Activated CD4-positive, alpha-beta memory T cell treated with anti-CD3 and anti-CD28 coated beads for 36 hours (primary cell): ENCODE measurements at regions not wholly inside any gene's neighbourhood (a gene's known extent, or its start where the extent isn't known, plus 50 kb on each side); places are given as distances from the start of the nearest gene placed in this dataset.
A peak's percentile ranks its signal among the peaks of the same experiment; 100 is the strongest.

ENCODE experiments used
- CTCF ChIA-PET: fragments of 350-600 bp; sonication (Branson Sonifier 250); formaldehyde crosslinking; loops from one replicate; lab custom pipeline; 2021; ENCODE audit warnings: antibody characterized with exemption, inconsistent platforms; lab: Charles Lee
- POLR2A ChIA-PET: fragments of 350-600 bp; sonication (Branson Sonifier 250); formaldehyde crosslinking; loops from one replicate; lab custom pipeline; 2021; ENCODE audit warnings: antibody characterized with exemption; lab: Charles Lee
- DNase-seq: peaks from one replicate; pipeline ENCODE4 v3.0.0-alpha.2; 2020
- H3K27ac Mint-ChIP-seq: one replicate; pipeline ENCODE4 v1.8.0; 2021; ENCODE audit warnings: mixed read lengths
- H3K27me3 Mint-ChIP-seq: one replicate; pipeline ENCODE4 v1.8.0; 2021; ENCODE audit warnings: mixed read lengths
- H3K36me3 Mint-ChIP-seq: one replicate; pipeline ENCODE4 v1.8.0; 2021; ENCODE audit warnings: mixed read lengths
- H3K4me1 Mint-ChIP-seq: one replicate; pipeline ENCODE4 v1.8.0; 2021; ENCODE audit warnings: low read depth, mixed read lengths
- H3K4me3 Mint-ChIP-seq: one replicate; pipeline ENCODE4 v1.8.0; 2021; ENCODE audit warnings: mild to moderate bottlenecking, mixed read lengths
- H3K9me3 Mint-ChIP-seq: one replicate; pipeline ENCODE4 v1.8.0; 2021; ENCODE audit warnings: mixed read lengths
- intact Hi-C: fragments of 100-400 bp; cut with micrococcal nuclease; formaldehyde crosslinking; loops from one replicate; pipeline ENCODE4 v1.15.1; 2023

DNA sequence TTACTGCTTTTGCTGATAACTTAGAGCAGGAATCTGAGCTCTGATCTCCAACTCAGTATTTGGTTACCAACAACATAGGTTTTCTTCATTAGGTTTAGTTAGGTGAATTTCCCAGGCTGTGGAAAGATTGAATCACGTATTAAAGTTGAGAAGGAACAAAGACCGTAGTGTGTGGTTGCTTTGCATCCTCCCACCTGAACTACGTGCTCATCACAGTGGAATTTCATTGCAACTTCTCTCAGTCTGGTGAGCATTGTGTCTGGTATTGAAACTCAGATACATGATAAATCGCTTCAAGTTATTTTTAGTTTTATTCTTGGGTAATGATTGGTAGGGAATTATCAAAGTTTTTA lies 139.4 kb upstream of the AKR1E2 start:
- Mint-ChIP-seq H3K36me3 (no peaks in the 10 kb centered on the region), H3K9me3 (no peaks in the 10 kb centered on the region), H3K27ac (no peak overlapping the region), H3K27me3 (no peaks in the 10 kb centered on the region), H3K4me1 (peaks cover 36% of the 10 kb centered on the region), H3K4me3 (no peak overlapping the region)
- peak; percentile 43 for DNase-seq
- CTCF ChIA-PET: no interaction called here
- POLR2A ChIA-PET: interaction anchor here (1.1 to 1.4 kb wide), 2 partner anchors 9 to 34 kb away, joined by 3 to 4 read pairs; no protein-coding TSS in a partner anchor
- intact Hi-C loops: loop anchor here (1.0 kb wide), 1 partner anchor 34 kb away; no protein-coding TSS in a partner anchor

DNA sequence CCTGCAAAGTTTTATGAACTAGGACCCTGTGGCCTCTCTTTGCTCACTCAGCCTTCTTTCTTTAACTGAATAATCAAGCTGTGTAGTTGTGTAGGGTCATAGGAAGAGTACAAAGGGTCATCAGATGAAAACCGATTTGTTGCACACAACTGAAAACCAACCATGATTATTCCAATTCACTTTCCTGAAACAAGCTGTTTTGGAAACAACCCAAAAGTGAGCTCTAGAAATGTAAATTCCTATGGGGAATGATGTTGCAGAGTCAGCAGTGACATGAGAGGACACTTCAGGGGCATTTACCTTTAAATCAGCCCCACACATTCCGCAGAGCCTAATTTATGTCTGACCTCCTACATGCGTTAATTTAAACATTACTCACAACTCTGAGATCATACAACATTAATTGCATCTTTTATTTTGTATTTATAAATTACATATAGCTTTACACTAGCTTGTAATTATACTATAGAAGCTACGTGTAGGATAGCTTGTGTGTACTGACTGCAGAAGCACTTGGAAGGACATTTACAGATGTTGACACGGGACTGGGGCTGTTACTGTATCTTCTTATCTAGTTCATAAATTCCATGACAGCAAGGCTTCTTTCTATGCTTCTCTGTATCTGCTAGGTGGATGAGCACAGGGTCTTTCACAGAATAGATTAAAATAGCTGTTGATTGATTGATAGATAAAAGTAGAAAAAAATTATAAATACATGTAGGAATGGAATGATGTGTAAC lies 139.9 kb upstream of the AKR1E2 start:
- Mint-ChIP-seq H3K4me3 (no peak overlapping the region), H3K27me3 (no peaks in the 10 kb centered on the region), H3K9me3 (no peaks in the 10 kb centered on the region), H3K36me3 (no peaks in the 10 kb centered on the region), H3K4me1 (peaks cover 36% of the 10 kb centered on the region), H3K27ac (no peak overlapping the region)
- DNase-seq: no peak
- ChIA-PET POLR2A (interaction anchor here (1.1 to 1.4 kb wide), 2 partner anchors 9 to 34 kb away, joined by 3 to 4 read pairs; no protein-coding TSS in a partner anchor), CTCF (interaction anchor here (0.7 kb wide), 1 partner anchor 1488 kb away, joined by 3 read pairs; no protein-coding TSS in a partner anchor)
- intact Hi-C loops: loop anchor here (1.0 kb wide), 1 partner anchor 34 kb away; no protein-coding TSS in a partner anchor

DNA sequence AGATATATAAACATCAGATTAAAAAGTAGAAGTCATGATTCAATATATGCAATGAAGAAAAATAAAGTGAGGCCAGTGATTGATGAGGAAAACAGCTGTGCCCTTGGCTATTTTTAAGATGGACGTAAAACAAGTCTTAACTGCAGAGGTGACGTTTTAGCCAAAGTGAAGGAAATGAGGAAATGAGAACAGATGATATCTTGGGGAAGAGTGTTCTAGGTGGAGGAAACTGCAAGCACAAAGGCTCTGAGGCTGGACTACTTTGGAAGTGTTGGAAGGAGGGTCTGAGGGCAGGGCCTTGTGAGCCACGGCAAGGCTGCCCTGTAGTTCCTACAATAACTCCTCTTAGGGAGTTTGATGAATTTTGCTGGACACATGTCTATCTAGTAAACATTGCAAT lies 140.5 kb upstream of the AKR1E2 start:
- Mint-ChIP-seq H3K4me3 (no peak overlapping the region), H3K27ac (no peak overlapping the region)

DNA sequence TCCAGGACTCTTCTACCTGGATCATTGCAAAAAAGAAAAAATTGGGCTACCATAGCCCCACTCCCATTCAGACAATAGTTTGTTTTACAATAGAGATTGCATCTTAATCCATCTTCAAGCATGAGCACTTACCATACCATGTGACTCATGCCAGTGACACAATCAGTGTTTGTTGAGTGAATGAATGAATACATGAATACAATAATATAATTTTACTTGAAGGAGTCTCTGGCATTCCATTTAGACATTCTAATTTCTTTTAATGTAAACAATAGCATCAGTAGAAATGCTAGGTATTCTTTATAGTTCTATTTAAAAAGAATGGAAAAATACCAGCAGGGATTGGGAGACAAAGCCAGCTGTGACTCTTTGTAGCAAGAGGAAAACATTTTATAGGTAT lies 141.6 kb upstream of the AKR1E2 start:
- ChIA-PET POLR2A (no interaction called here), CTCF (no interaction called here)
- no peak for DNase-seq
- H3K36me3 Mint-ChIP-seq: no peaks in the 10 kb centered on the region
- intact Hi-C loops: no loop called here
- H3K4me3 Mint-ChIP-seq: no peak overlapping the region
- H3K27ac Mint-ChIP-seq: no peak overlapping the region
- peaks cover 36% of the 10 kb centered on the region for H3K4me1 Mint-ChIP-seq
- H3K9me3 Mint-ChIP-seq: no peaks in the 10 kb centered on the region
- no peaks in the 10 kb centered on the region for H3K27me3 Mint-ChIP-seq

More for the DNA sequence above, 140.5 kb upstream of the AKR1E2 start:
- Mint-ChIP-seq H3K27me3 (no peaks in the 10 kb centered on the region), H3K36me3 (no peaks in the 10 kb centered on the region), H3K4me1 (peaks cover 36% of the 10 kb centered on the region), H3K9me3 (no peaks in the 10 kb centered on the region)
- intact Hi-C loops: no loop called here
- ChIA-PET POLR2A (interaction anchor here (1.4 kb wide), 1 partner anchor 33 kb away, joined by 4 read pairs; no protein-coding TSS in a partner anchor), CTCF (interaction anchor here (0.7 kb wide), 1 partner anchor 1488 kb away, joined by 3 read pairs; no protein-coding TSS in a partner anchor)
- DNase-seq: no peak

DNA sequence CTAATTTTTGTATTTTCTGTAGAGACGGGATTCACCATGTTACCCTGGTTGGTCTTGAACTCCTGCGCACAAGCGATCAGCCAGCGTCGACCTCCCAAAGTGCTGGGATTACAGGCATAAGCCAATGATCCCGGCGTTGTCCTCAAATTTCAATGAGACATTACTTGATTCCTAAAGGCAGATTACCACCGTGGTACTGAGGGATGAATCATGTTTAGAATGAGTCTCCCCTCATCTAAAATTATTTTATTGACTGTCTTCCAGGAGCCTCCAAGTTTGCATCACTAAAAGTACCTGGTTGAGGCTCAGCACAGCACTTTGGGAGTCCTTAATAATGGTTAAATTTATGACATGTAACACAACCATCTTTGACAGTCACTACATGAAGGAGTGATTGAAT lies 142.2 kb upstream of the AKR1E2 start:
- POLR2A ChIA-PET: no interaction called here
- no peaks in the 10 kb centered on the region for H3K27me3 Mint-ChIP-seq
- intact Hi-C loops: no loop called here

DNA sequence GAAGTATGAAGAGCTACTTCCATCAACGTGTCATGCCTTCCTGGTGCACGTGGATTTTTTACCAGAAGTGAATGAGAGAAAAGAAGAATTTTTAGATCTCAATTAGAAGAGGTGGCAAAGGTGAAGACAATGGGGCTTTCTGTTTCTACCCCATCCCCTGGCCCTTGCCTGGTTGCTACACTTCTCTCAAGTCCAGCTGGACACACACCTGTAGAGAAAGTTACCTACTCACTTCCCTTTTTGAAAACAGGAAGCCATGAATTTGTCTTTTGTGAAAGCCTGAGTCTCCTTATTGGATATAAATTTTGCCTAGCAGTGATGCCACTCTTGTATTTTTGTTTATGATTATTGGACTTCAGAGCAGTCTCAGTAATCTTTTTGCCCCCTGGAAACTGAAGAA lies 142.9 kb upstream of the AKR1E2 start:
- Mint-ChIP-seq H3K27ac (no peak overlapping the region), H3K36me3 (no peaks in the 10 kb centered on the region), H3K4me3 (no peak overlapping the region), H3K4me1 (peaks cover 28% of the 10 kb centered on the region), H3K9me3 (no peaks in the 10 kb centered on the region), H3K27me3 (peaks cover 3% of the 10 kb centered on the region)
- DNase-seq: no peak
- intact Hi-C loops: no loop called here
- POLR2A ChIA-PET: no interaction called here
- CTCF ChIA-PET: no interaction called here

More for the DNA sequence above, 142.2 kb upstream of the AKR1E2 start:
- DNase-seq: no peak
- Mint-ChIP-seq H3K4me3 (no peak overlapping the region), H3K36me3 (no peaks in the 10 kb centered on the region), H3K4me1 (peaks cover 35% of the 10 kb centered on the region), H3K27ac (no peak overlapping the region), H3K9me3 (no peaks in the 10 kb centered on the region)
- CTCF ChIA-PET: no interaction called here

DNA sequence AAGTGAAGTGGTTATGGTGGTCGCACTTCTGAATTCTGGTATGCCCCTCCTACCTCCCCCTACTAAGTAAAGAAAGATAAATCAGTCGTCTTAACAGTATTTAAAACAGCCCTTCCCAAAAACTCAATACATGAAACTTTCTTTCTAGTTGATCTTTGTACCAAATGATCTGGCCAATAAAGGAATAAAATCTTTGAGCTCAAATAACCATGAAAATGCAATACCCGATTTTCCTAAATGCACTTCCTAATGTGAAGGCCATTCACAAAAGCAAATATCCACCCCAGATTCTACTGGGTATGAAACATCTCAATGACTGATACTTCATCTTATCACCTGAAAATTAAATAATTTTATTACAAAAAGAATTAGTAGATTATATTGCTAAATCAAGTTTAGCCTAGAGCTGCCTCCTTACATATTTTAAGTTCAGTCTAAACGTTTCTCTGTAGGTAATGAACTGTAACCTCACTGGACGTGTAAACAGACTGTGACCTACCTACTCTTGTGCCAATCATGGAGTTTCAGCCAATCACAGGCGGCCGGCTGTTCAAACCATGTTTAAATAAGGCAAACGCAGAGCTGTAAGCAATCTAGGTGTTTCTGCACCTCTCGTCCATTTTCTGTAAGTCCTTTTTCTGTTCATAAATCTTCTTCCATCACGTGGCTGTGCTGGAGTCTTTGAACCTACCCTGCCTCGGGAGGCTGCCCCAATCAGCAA lies 146.9 kb upstream of the AKR1E2 start:
- peaks cover 14% of the 10 kb centered on the region for H3K27me3 Mint-ChIP-seq
- no peaks in the 10 kb centered on the region for H3K36me3 Mint-ChIP-seq
- H3K9me3 Mint-ChIP-seq: no peaks in the 10 kb centered on the region
- CTCF ChIA-PET: no interaction called here
- DNase-seq: no peak
- POLR2A ChIA-PET: no interaction called here
- H3K4me3 Mint-ChIP-seq: no peak overlapping the region
- no peak overlapping the region for H3K27ac Mint-ChIP-seq
- intact Hi-C loops: no loop called here
- H3K4me1 Mint-ChIP-seq: no peaks in the 10 kb centered on the region

DNA sequence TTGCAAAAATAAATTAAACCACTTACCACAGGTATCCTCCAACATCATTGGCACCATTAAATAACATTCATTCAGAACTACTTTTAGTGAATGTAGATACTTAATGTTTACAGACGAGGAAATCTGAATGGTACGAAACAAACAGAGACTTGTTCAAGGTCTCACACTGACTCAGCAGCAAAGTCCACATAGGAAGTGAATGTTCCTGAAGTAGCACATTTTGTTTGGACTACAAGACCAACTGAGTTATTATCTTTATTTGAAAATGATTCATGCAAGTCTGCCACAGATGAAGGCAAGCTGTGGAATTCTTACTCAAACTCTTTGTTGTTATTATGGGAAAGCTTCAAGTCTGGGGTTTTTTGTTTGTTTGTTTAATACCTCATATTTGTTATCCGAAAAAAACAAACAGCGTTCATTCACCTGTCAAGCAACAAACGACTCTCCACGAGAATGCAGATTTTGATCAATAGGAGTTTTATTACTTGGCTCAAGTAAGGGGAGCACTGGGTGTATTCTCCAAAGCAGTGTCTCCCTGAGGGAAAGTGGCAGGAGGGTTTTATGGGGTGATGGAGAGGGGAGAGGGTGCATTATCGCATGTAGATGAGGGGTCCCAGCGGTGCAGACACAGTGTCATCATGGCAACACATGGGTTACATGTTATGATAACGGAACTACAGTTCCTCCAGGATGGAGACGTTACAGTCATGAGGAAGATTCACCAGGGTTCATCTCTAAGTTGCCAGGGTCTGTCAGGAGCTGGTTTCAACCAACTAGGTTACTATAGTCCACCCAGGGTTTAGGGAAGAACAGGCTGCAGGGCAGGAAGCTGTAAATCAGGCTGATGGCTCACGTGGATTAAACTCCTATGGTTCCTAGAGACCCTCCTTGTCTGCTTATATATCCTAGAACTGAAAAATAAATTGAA lies 147.7 kb upstream of the AKR1E2 start:
- Mint-ChIP-seq H3K27me3 (peaks cover 19% of the 10 kb centered on the region), H3K4me3 (no peak overlapping the region), H3K4me1 (no peaks in the 10 kb centered on the region), H3K36me3 (no peaks in the 10 kb centered on the region), H3K9me3 (no peaks in the 10 kb centered on the region), H3K27ac (no peak overlapping the region)
- ChIA-PET POLR2A (no interaction called here), CTCF (no interaction called here)
- DNase-seq: no peak
- intact Hi-C loops: no loop called here

DNA sequence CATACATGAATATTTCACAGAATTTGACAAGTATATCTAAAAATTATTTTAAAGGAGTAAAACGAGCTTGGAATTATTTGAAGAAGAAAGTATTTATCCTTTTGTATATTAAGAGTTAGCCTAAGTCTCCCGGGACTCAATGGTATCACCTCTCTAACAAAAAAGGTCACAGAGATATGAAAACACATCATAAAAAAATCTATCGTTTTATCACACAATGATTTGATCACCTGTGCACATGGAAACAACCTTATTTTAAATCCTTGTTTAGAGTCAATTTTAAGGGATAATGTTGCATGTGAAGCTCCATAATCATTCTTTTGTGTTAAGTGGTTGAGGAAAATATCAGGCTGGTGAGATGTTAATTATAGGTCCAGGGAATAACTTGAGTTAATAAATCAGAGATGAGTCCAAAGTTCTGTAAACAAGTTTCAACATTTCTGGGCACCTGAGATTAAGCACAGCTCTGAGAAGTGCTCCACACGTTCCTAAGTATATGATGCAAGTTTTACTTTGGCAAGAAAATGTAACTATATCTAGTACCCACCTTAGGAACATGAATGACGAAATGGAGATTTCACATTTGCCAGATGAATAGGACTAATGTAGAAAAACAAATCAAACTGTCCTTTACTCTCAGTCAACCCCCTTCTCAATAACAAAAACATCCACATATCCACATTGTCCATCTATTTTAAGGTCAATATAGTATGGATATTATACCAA lies 148.5 kb upstream of the AKR1E2 start:
- Mint-ChIP-seq H3K4me3 (no peak overlapping the region), H3K27ac (no peak overlapping the region), H3K27me3 (peaks cover 19% of the 10 kb centered on the region), H3K4me1 (no peaks in the 10 kb centered on the region), H3K36me3 (no peaks in the 10 kb centered on the region), H3K9me3 (no peaks in the 10 kb centered on the region)
- POLR2A ChIA-PET: no interaction called here
- intact Hi-C loops: no loop called here
- no peak for DNase-seq
- CTCF ChIA-PET: no interaction called here

DNA sequence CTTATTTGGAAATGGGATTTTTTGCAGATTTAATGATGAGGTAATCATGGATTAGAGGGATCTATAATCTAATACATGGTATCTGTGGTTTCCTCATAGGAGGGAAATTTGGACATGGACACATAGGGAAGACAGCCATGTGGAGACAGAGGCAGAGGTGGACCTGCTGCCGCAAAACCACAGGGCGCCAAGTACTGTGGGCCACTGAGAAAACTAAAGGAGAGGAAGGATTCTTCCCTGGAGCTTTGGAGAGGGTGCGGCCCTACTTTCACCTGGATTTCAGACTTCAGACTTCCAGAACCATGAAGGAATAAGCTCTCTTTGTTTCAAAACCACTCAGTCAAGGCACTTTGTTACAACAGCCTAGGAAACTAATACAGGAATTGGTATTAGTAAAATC lies 149.4 kb upstream of the AKR1E2 start:
- Mint-ChIP-seq H3K4me1 (no peaks in the 10 kb centered on the region), H3K27me3 (peaks cover 22% of the 10 kb centered on the region), H3K36me3 (no peaks in the 10 kb centered on the region), H3K27ac (no peak overlapping the region), H3K9me3 (no peaks in the 10 kb centered on the region), H3K4me3 (no peak overlapping the region)
- CTCF ChIA-PET: interaction anchor here (0.7 kb wide), 1 partner anchor 181 kb away, joined by 3 read pairs; no protein-coding TSS in a partner anchor
- POLR2A ChIA-PET: no interaction called here
- no peak for DNase-seq
- intact Hi-C loops: no loop called here

DNA sequence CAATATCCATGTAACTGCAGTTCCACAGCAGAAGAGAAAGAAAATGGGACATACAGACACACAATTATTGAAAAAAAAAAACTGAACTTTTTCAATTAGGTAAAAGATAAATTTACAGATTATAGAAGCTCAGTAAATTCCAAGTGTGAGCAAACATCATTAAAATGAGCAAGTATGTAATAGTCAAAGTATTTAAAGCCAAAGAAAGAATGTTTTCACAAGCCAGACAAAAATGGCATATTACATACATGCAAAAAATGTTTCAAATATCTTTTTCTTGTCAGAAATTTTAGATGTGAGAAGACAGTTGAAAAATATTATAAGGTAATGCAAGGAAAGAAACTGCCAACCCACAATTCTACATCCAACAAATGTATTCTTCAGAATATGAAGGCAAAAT lies 150.2 kb upstream of the AKR1E2 start:
- POLR2A ChIA-PET: no interaction called here
- CTCF ChIA-PET: no interaction called here
- H3K27me3 Mint-ChIP-seq: peaks cover 22% of the 10 kb centered on the region

More for the DNA sequence above, 150.2 kb upstream of the AKR1E2 start:
- Mint-ChIP-seq H3K4me3 (no peak overlapping the region), H3K9me3 (no peaks in the 10 kb centered on the region), H3K27ac (no peak overlapping the region), H3K36me3 (no peaks in the 10 kb centered on the region), H3K4me1 (no peaks in the 10 kb centered on the region)
- DNase-seq: no peak
- intact Hi-C loops: no loop called here
